GM19452 (cell line): ENCODE measurements at regions not wholly inside any gene's neighbourhood (a gene's known extent, or its start where the extent isn't known, plus 50 kb on each side); places are given as distances from the start of the nearest gene placed in this dataset.
"Not testable (repeated sequence)": the region's sequence is repeated elsewhere in the genome, so short reads cannot be mapped to it uniquely, and the experiment has no call there.

Experiments used
- ATAC-seq: cut with Tn5 transposase; IDR thresholded peaks from one replicate; pipeline ENCODE4 v1.9.1; 2021; ENCODE audit not compliant: unreplicated experiment

GRCh38 chr17:68097161-68097805 lies 61.7 kb downstream of the KPNA2 start:
- no peak for ATAC-seq

GRCh38 chr17:68099341-68099753 lies 63.8 kb downstream of the KPNA2 start:
- ATAC-seq, result not testable (repeated sequence)

- no peak for ATAC-seq
Observed at GRCh38 chr17:68100000-68100641, 64.6 kb downstream of the KPNA2 start.

GRCh38 chr17:68101075-68101986 lies 65.8 kb downstream of the KPNA2 start:
- no peak for ATAC-seq

- ATAC-seq, result no peak
Observed at GRCh38 chr17:68101987-68102314, 66.4 kb downstream of the KPNA2 start.

- ATAC-seq, result no peak
Observed at GRCh38 chr17:68102318-68102758, 66.8 kb downstream of the KPNA2 start.

DNA sequence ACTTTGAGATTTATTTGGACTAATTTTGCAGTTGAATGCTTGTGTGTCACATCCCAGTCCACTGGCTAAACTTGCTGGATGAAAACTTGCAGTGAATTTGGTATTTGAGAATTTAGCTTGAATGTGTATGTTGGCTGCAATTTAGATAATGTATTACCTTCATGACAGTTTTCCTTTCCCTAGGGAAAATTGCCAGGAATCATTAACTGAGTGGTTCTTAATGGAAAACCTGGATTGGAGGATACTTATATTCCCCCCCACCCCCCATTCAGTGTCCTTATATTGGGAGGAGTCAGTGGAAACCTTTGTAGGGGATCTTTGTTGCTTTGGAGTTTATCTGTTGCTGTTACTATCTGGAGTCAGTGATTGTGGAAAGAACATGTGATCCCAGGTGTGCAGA lies 67.6 kb downstream of the KPNA2 start:
- ATAC-seq, result no peak

DNA sequence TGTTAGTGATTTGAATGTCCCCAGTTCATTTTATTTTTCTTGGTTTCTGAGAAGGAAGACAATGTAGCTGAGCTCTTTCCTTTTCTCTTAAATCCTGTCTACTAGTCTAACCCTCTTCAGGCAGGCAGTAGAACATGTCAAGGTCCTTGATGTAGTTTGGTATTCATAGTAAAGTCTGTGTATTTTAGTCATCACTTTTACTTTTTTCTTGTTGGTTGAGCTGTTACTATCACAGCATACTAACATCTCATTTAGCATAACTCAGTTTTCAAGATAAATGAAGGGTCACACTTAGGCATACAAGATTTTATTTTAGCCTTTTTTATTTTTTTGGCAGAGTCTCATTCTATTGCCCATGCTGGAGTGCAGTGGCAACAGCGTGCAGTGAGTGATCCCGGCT lies 70.5 kb downstream of the KPNA2 start:
- ATAC-seq, result no peak

- no peak for ATAC-seq
Observed at GRCh38 chr17:68107373-68107772, 71.8 kb downstream of the KPNA2 start.

- ATAC-seq, result no peak
Observed at GRCh38 chr17:68108313-68109000, 72.9 kb downstream of the KPNA2 start.

- not testable (repeated sequence) for ATAC-seq
Observed at GRCh38 chr17:68109404-68109803, 73.9 kb downstream of the KPNA2 start.

GRCh38 chr17:68116211-68116610 lies 80.7 kb downstream of the KPNA2 start:
- ATAC-seq, result not testable (repeated sequence)

- ATAC-seq, result no peak
Observed at GRCh38 chr17:68122587-68122986, 87.1 kb downstream of the KPNA2 start.

- ATAC-seq, result no peak
Observed at GRCh38 chr17:68125111-68125870, 89.8 kb downstream of the KPNA2 start.

- no peak for ATAC-seq
Observed at GRCh38 chr17:68127914-68128313, 92.4 kb downstream of the KPNA2 start.

DNA sequence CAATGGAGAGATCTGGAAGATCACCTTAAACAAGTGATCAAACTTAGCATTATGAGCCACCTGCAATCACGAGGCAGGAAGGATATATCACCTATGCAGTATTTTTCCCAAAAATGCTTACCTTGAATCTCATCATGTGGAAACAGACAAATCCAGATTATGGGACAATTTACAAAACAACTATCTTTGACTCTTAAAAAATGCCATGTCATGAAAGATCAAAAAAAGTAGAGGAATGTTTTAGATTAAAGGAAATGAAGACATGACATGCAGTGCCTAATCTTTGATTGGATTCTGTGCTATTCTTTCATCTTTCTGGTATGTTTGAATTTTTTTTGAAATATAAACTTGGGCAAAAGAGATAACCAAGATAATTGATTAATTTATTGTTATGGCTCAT lies 95.9 kb downstream of the KPNA2 start:
- ATAC-seq, result no peak

DNA sequence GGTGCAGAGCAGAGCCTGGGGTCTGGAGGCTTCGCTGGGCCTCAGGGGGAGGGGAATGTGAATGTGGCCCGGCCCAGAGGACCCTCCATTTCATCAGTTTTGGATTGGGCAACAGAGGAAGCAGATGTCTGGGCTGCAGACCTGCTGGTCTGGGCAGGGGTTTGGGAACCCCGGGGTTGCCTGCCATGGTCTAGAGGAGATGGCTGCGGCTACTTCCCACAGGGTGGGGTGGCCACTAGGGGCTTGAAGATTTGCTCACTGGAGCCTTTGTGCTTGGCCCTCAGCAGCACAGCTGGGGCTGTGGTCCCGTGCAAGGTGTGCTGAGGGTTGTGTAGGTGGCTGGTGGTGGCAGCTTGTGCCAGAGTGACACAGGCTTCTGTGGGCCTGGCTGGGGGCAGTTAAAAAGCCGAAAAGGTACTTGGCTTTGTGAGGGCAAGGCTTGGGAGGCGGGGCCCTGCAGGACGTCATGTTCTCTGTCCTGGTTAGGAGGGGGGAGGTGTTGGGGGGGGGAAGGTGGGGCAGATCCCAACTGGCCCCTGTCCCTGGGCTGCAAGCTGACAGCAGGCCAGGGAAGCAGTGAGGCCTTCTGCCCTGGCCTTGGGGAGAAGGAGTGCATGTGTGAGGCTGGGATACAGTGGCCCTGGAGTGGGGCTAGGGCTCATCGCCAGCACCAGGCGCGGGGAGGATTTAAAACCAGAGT lies 98.0 kb downstream of the KPNA2 start:
- ATAC-seq, result no peak

DNA sequence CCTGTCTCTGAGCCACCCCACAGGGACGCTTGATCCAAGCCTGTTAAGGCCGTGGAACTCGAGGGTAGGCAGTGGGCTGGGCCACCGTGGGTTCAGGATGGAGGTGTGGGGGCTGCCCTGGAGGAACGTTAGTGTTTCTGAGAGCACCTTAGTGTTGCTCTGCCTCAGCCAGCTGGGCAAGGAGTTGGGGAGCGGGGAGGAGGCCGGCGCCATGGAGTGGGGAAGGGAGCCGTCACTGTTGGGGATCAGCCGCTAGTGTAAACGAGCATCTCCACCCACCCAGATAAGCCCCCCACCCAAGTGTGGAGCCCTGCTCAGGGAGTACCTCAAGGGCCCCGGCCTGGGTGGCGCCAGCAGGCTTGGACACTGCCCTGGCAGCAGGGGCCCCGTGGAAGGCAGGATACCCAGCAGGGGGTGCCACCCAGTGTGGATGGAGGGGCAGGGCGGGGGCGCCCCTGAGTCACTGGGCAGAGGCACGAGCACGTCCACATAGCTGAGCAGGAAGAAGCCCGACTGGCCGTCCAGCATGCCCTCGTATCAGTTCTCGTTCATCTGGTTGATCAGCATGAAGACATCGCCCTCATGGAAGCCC lies 98.6 kb downstream of the KPNA2 start:
- no peak for ATAC-seq

DNA sequence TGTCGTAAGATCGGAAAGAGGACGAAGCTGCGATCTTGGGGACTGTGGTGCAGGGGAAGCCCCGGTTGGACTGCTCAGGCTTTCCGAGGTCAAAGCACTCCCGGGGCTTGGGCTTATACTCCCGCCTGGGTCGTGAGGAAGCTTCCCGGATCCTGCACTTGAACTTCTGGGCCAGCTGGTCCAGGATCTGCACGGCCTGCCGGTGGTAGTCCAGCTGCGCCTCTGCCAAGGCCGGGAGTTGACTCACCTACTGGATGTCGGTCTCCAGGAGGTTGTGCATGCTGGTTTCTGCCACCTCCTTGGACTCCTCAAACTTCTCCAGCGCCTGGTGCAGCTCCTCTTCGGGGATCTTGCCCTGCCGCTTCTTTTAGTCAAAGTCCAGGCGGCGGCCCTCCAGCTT lies 99.2 kb downstream of the KPNA2 start:
- ATAC-seq, result no peak
